ENCODE measurements at regions not wholly inside any gene's neighbourhood (a gene's known extent, or its start where the extent isn't known, plus 50 kb on each side); places are given as distances from the start of the nearest gene placed in this dataset.

DNA sequence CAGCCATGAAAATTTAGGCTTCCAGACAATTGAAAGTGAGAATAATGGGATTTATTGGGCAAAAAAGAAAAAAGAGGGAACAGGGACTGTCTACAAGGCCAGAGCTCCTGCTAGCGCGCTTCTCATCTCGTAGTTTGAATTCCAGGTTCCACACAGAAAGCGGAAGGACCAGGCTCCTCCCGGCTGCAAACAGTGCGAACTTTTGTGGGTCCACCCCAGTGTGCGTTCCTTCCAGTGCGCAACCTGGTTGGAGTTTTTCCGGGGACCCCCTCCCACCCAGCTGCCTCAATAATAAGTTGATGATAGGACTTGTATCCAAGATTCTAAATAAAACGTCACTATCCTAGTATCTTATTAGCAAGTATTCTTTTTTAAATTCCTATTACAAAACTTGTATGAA lies 467.7 kb upstream of the TUSC1 start:
- no peak for TF ChIP-seq EZH2phosphoT487 (IDR thresholded peaks at IDR 0.05; ENCODE audit: borderline replicate concordance, low read length)
- TF ChIP-seq, protein P1, sequence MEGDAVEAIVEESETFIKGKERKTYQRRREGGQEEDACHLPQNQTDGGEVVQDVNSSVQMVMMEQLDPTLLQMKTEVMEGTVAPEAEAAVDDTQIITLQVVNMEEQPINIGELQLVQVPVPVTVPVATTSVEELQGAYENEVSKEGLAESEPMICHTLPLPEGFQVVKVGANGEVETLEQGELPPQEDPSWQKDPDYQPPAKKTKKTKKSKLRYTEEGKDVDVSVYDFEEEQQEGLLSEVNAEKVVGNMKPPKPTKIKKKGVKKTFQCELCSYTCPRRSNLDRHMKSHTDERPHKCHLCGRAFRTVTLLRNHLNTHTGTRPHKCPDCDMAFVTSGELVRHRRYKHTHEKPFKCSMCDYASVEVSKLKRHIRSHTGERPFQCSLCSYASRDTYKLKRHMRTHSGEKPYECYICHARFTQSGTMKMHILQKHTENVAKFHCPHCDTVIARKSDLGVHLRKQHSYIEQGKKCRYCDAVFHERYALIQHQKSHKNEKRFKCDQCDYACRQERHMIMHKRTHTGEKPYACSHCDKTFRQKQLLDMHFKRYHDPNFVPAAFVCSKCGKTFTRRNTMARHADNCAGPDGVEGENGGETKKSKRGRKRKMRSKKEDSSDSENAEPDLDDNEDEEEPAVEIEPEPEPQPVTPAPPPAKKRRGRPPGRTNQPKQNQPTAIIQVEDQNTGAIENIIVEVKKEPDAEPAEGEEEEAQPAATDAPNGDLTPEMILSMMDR (IDR thresholded peaks at IDR 0.05; ENCODE audit: low read depth, low read length, poor library complexity, severe bottlenecking), result no peak
